HG03039 (cell line): ENCODE measurements at regions not wholly inside any gene's neighbourhood (a gene's known extent, or its start where the extent isn't known, plus 50 kb on each side); places are given as distances from the start of the nearest gene placed in this dataset.

ENCODE experiments used
- ATAC-seq: cut with Tn5 transposase; IDR thresholded peaks from one replicate; pipeline ENCODE4 v1.9.1; 2021; ENCODE audit warnings: mild to moderate bottlenecking, moderate library complexity; ENCODE audit not compliant: unreplicated experiment

DNA sequence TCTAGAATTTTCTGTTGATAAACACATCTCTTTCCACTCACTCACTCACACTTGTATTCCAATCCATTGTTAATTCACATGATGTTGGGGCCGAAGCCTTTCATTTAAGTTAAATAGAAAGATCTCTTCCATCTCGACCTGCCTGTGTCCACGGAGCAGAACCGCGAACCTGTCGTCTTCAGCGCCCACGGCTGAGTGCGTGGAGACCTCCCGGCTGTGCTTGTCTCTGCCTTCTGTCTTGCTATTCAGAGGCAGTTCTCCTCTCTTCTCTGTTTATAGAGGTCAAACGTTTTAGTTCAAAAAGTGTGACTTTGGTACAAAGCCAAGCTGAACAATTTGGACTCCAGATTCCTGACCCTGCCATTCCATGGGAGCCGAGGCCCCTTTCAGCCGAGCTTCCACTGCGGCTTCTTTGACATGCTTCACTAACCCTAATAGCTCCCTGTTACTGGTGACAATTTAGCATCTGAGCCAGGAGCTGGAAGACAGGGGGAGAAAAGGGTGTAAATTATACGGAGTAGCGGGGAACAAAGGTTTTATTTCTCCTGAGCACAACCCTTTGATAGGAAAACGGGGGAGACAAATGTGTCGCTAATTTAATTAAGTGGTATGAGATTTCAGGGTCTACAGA, 314.4 kb upstream of the IRX4 start:
- no peak for ATAC-seq

DNA sequence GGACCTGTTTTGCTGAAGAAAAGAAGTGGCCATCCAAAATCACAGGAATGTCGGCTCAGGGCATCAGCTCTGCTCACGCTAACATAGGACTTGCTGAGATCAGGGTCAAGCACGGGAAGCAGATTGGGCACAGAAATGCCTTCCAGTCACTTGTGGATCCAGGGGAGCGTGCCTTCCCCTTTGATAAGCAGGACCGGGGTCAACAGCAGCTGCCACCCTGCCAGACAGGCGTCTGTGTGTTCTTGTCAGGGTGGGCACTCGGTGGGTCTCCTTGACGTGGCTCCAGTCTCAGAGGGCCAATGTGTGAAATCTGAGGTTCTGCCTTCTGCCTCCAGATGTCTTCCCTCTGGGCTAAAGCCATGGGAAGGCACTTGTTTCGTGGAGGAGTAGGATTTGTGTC, 313.7 kb upstream of the IRX4 start:
- no peak for ATAC-seq

DNA sequence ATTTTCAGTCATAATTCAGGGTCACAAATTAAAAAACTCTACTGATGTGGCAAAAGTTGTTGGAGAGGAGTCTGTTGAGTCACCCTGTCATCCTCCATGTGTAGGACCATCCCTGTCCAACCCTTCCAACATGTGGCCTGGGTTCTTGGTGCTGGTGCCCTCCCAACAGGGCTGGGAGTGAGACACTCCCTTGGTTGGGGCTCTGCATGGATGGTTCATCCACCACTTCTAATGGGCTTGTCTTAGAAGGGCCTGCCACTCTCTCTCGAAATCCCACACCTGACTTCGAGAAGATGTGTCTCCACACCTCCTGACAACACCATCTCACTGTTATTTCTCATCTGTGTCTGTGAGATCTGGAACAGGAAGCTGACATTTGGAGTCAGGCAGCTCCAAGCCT, 312.2 kb upstream of the IRX4 start:
- no peak for ATAC-seq

- ATAC-seq = no peak
These were observed 311.5 kb upstream of the IRX4 start for GRCh38 chr5:2194236-2194555.

DNA sequence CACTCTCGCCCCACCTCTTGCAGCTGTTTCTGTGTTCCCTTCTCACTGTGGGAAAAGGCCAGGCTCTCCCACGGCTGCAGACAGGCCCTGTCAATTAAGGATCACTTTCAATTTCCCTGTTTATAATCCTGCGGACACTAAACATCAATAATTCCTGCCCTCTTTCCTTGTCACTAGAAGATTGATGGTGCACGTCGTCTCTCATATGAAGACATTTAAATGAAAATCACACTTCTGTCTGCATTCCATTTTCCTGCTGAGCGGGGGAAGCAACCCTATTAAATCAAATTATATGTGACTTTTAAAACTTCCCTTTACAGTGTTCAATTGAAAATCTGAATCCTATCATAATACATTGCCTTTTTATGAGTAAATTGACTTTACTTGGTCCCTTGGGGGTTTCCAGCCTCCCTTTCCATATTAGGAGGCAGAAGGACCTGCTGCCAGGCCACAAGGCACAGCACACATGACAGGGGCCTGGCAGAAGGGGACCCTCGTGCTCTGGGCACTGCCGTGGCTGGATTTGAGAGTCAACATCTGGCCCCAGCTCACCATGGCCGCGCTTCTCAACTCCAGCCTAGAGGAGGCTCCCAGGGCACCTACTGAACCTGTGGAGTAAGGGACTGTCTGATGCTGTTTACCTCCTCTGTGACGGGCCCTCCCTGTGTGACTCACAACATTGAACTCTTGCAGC, 311.0 kb upstream of the IRX4 start:
- ATAC-seq = no peak

DNA sequence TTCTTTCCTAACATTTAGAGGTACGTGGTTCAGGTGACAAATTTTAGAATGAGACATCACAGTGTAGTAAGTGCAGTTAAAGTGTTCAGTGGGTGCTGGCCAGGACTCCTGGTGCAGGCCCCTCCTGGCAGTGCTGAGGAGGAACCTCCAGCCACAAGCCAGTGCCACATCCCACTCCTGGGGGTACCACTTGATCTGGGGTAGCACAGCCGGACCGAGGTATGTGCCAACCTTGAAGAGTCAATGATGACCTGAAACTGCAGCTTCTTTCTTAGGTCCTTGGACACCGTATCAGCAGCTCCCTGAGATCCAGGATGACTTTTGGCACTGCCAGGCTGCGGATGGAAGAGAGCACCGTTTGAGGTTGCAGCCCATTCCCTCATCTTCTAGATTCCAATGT, 310.4 kb upstream of the IRX4 start:
- ATAC-seq = no peak

GRCh38 chr5:2192496-2192895, 309.8 kb upstream of the IRX4 start:
- ATAC-seq = no peak

DNA sequence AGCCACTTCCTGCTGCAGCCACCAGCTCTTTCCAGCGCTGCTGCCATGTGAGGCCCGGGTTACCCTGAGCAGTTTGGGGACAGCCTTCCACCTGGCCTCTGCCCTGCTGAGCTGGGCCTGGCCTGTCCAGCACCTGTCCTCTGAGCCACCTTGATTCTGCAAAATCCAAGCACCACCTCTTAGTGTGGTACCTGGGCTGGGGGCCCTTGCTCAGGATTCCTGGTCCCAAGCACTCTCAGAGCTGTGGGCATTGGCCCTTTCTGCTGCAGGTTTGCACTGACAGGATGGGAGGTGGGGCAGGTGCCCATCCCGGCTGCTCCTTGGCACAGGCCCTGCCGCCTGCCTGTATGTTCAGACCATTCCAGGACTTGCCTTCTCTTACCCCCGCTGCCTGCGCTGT, 309.2 kb upstream of the IRX4 start:
- no peak for ATAC-seq

GRCh38 chr5:2190549-2190948, 307.8 kb upstream of the IRX4 start:
- no peak for ATAC-seq

- ATAC-seq = no peak
These were observed 305.9 kb upstream of the IRX4 start for GRCh38 chr5:2188661-2189060.

- no peak for ATAC-seq
These were observed 305.4 kb upstream of the IRX4 start for GRCh38 chr5:2188137-2188536.

DNA sequence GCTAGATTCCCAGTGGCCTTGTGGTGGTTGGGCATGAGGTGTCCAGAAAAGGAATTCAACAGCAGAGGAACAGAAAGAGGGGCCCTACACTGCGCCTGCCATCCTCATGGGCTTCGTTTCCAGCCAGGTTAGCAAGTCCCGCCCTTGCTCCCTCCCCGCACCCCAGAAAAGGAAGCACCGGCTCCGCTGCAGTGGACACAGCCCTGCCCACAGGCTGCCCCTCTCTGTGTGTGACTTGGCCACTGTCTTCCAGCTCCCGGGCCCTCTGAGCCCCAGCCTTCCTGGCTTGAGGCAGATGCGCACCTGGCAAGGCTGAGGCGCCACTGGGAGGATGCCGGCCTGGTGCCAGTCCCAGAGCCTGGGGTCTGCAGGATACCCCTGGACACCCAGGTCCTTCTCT, 305.0 kb upstream of the IRX4 start:
- ATAC-seq = no peak

DNA sequence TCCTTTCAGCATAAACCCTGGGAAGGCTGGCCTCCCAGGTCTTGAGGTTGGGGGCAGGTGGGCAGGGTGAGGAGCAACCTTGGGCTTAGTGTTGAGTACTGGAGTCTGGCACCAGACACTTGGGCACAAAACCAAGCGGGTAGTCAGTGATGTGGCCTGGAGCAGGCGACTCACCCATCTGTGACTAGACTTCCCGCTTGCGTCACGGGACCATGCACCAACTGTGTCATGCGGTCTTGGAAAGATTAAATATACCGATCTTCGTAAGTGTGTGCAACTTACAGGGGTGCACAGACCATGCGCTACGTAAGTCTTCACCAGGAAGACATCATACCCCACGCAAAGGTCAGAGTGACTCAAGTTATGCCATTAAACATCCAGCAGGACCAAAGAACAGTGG, 304.4 kb upstream of the IRX4 start:
- no peak for ATAC-seq

- ATAC-seq = no peak
These were observed 303.8 kb upstream of the IRX4 start for GRCh38 chr5:2186472-2187015.

GRCh38 chr5:2185646-2186471, 303.1 kb upstream of the IRX4 start:
- ATAC-seq = no peak

GRCh38 chr5:2184563-2185540, 302.1 kb upstream of the IRX4 start:
- no peak for ATAC-seq

DNA sequence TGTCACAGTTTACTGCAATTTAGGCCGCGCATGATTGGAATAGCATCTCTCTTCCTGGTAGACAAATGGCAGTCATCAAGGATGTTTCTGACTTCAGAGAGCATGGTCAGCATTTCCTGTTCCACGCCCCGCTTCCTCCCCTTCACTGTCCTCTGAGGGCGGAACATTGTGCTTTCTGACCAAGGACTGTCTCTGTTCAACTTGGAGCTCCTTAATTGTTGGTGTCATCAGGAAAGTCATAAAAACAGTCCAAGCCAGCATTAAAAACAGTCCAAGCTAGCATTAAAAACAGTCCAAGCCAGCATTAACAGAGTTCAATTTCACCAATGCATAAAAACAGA, 301.3 kb upstream of the IRX4 start:
- ATAC-seq = no peak

GRCh38 chr5:2183154-2184025, 300.7 kb upstream of the IRX4 start:
- ATAC-seq = no peak

- no peak for ATAC-seq
These were observed 299.3 kb upstream of the IRX4 start for GRCh38 chr5:2182020-2182419.

GRCh38 chr5:2181557-2181956, 298.8 kb upstream of the IRX4 start:
- ATAC-seq = no peak
